ENCODE measurements at regions not wholly inside any gene's neighbourhood (a gene's known extent, or its start where the extent isn't known, plus 50 kb on each side); places are given as distances from the start of the nearest gene placed in this dataset.

DNA sequence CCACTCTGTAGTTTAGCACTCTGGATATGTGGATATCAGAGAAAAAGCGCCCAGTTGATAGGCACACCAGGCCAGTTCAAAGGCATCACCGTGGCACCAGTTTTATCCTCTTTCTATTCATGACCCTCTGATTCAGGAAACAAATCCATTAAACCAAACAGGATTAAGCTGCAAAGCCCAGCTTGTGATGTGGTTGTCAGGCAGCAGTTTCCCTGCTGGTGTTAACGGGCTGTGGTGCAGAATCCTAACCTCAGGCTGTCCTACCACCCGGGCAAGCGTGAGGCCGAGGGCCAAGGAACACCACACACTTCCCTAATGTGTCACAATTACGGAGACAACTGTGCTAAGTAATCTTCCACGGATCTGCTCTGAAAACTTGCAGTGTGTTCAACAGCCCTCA lies 209.1 kb downstream of the OLFM4 start:
- TF ChIP-seq, protein P1, sequence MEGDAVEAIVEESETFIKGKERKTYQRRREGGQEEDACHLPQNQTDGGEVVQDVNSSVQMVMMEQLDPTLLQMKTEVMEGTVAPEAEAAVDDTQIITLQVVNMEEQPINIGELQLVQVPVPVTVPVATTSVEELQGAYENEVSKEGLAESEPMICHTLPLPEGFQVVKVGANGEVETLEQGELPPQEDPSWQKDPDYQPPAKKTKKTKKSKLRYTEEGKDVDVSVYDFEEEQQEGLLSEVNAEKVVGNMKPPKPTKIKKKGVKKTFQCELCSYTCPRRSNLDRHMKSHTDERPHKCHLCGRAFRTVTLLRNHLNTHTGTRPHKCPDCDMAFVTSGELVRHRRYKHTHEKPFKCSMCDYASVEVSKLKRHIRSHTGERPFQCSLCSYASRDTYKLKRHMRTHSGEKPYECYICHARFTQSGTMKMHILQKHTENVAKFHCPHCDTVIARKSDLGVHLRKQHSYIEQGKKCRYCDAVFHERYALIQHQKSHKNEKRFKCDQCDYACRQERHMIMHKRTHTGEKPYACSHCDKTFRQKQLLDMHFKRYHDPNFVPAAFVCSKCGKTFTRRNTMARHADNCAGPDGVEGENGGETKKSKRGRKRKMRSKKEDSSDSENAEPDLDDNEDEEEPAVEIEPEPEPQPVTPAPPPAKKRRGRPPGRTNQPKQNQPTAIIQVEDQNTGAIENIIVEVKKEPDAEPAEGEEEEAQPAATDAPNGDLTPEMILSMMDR (IDR thresholded peaks at IDR 0.05), result no peak
- no peak for TF ChIP-seq POLR2A (IDR thresholded peaks at IDR 0.05)
